ENCODE measurements at regions not wholly inside any gene's neighbourhood (a gene's known extent, or its start where the extent isn't known, plus 50 kb on each side); places are given as distances from the start of the nearest gene placed in this dataset.

GRCh38 chr4:52249581-52249980 lies 198.5 kb downstream of the SPATA18 start (continued):
- TF ChIP-seq ZNF396 (CRISPR knock-in tag; IDR thresholded peaks at IDR 0.05; ENCODE audit: borderline replicate concordance) (no peak), NFYB (CRISPR knock-in tag; conservative IDR thresholded peaks at IDR 0.05; ENCODE audit: low read depth) (no peak), TEAD4 (CRISPR knock-in tag; IDR thresholded peaks at IDR 0.05) (no peak), NR2C2 (CRISPR knock-in tag; IDR thresholded peaks at IDR 0.05) (no peak), IRF2 (CRISPR knock-in tag; IDR thresholded peaks at IDR 0.05; ENCODE audit: borderline replicate concordance, low read depth) (no peak)
- TF ChIP-seq, protein P1, sequence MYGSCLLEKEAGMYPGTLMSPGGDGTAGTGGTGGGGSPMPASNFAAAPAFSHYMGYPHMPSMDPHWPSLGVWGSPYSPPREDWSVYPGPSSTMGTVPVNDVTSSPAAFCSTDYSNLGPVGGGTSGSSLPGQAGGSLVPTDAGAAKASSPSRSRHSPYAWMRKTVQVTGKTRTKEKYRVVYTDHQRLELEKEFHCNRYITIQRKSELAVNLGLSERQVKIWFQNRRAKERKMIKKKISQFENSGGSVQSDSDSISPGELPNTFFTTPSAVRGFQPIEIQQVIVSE (CRISPR knock-in tag; IDR thresholded peaks at IDR 0.05; ENCODE audit: borderline replicate concordance), result no peak

DNA sequence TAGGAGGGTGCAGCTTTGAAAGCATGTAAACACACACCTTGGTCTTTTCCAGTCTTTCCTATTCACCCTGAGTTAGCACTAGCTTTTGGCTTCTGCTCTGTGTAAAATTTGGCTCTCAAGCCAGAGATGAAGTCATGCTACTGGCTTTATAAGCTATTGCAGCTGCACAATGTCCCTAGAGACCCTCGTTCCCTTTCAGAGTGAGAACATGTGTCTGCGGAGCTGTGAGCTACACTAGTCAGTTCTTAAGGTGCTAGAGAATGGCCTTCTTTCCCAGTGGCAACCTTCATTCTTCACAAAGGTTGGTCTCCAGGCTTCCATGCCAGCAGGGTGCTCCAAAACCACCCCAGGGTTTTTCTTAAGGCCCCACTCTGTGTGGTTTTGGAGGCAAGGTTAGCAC lies 199.1 kb downstream of the SPATA18 start:
- peaks cover 17% of the 10 kb centered on the region for H3K36me3 Mint-ChIP-seq
- CTCF ChIA-PET, result no interaction called here
- no peak for TF ChIP-seq MYBL2 (CRISPR knock-in tag; IDR thresholded peaks at IDR 0.05)
- TF ChIP-seq ESRRA (CRISPR knock-in tag; IDR thresholded peaks at IDR 0.05; ENCODE audit: borderline replicate concordance), result no peak
- no peak for TF ChIP-seq TCF7 (CRISPR knock-in tag; IDR thresholded peaks at IDR 0.05; ENCODE audit: low read depth)
- no peak for TF ChIP-seq ZNF512 (CRISPR knock-in tag; IDR thresholded peaks at IDR 0.05; ENCODE audit: borderline replicate concordance)
- TF ChIP-seq ZNF232 (CRISPR knock-in tag; IDR thresholded peaks at IDR 0.05), result no peak
- no peak for TF ChIP-seq CBFB (CRISPR knock-in tag; IDR thresholded peaks at IDR 0.05; ENCODE audit: low read depth)
- TF ChIP-seq E2F1 (CRISPR knock-in tag; IDR thresholded peaks at IDR 0.05), result no peak
- no peak for TF ChIP-seq FOXK1 (CRISPR knock-in tag; IDR thresholded peaks at IDR 0.05)
- TF ChIP-seq, protein P2, sequence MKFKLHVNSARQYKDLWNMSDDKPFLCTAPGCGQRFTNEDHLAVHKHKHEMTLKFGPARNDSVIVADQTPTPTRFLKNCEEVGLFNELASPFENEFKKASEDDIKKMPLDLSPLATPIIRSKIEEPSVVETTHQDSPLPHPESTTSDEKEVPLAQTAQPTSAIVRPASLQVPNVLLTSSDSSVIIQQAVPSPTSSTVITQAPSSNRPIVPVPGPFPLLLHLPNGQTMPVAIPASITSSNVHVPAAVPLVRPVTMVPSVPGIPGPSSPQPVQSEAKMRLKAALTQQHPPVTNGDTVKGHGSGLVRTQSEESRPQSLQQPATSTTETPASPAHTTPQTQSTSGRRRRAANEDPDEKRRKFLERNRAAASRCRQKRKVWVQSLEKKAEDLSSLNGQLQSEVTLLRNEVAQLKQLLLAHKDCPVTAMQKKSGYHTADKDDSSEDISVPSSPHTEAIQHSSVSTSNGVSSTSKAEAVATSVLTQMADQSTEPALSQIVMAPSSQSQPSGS (CRISPR knock-in tag; IDR thresholded peaks at IDR 0.05; ENCODE audit: borderline replicate concordance, low read depth), result no peak
- no peak for TF ChIP-seq SP1 (CRISPR knock-in tag; conservative IDR thresholded peaks at IDR 0.05)
- no peak for TF ChIP-seq JAZF1 (CRISPR knock-in tag; IDR thresholded peaks at IDR 0.05)
- TF ChIP-seq CREM (CRISPR knock-in tag; IDR thresholded peaks at IDR 0.05), result no peak
- peaks cover 2% of the 10 kb centered on the region; the same call in 1 of the 2 replicates for H3K27me3 Mint-ChIP-seq (ENCODE audit: low read depth)
- no peak overlapping the region for H3K4me3 Mint-ChIP-seq
- POLR2A ChIA-PET, result no interaction called here
- peaks cover 25% of the 10 kb centered on the region for H3K9me3 Mint-ChIP-seq
- DNase-seq (ENCODE audit: low spot score) (no peak), ATAC-seq (no peak)
- peaks cover 13% of the 10 kb centered on the region for H3K4me1 Mint-ChIP-seq
- no peak overlapping the region for H3K27ac Mint-ChIP-seq

DNA sequence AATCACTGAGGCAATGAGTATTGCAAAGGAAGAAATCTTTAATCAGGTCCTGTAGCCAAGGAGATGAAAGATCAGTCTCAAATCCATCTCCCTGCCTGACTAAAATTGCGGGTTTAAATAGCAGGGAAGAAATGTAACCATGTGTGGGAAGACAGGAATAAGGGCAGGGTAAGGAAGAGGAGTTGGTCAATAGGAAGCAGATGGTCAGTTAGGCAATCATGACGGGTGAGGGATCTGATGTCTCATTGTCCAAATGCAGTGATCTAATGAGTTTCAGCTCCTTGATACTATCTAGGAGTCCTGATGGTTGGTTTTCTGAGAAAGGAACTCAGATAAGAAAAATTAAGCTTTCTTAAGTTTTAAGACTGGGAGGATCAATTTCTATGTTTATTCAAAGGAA lies 200.8 kb downstream of the SPATA18 start:
- H3K27me3 Mint-ChIP-seq (ENCODE audit: low read depth), result peaks cover 2% of the 10 kb centered on the region; the same call in 1 of the 2 replicates
- ChIA-PET POLR2A (interaction anchor here (1.1 kb wide), 1 partner anchor 9 kb away, joined by 3 read pairs; no protein-coding TSS in a partner anchor), CTCF (no interaction called here)
- peaks cover 25% of the 10 kb centered on the region for H3K9me3 Mint-ChIP-seq
- H3K36me3 Mint-ChIP-seq, result peaks cover 17% of the 10 kb centered on the region
- H3K27ac Mint-ChIP-seq, result no peak overlapping the region
- H3K4me3 Mint-ChIP-seq, result no peak overlapping the region
- ATAC-seq (no peak), DNase-seq (ENCODE audit: low spot score) (no peak)
- peaks cover 3% of the 10 kb centered on the region for H3K4me1 Mint-ChIP-seq
- TF ChIP-seq ATF3 (CRISPR knock-in tag; conservative IDR thresholded peaks at IDR 0.05), result no peak
- TF ChIP-seq ETV6 (CRISPR knock-in tag; IDR thresholded peaks at IDR 0.05), result no peak
- TF ChIP-seq PRDM15 (CRISPR knock-in tag; IDR thresholded peaks at IDR 0.05), result no peak
- TF ChIP-seq MXD4 (CRISPR knock-in tag; IDR thresholded peaks at IDR 0.05; ENCODE audit: borderline replicate concordance), result no peak
- TF ChIP-seq, protein P3, sequence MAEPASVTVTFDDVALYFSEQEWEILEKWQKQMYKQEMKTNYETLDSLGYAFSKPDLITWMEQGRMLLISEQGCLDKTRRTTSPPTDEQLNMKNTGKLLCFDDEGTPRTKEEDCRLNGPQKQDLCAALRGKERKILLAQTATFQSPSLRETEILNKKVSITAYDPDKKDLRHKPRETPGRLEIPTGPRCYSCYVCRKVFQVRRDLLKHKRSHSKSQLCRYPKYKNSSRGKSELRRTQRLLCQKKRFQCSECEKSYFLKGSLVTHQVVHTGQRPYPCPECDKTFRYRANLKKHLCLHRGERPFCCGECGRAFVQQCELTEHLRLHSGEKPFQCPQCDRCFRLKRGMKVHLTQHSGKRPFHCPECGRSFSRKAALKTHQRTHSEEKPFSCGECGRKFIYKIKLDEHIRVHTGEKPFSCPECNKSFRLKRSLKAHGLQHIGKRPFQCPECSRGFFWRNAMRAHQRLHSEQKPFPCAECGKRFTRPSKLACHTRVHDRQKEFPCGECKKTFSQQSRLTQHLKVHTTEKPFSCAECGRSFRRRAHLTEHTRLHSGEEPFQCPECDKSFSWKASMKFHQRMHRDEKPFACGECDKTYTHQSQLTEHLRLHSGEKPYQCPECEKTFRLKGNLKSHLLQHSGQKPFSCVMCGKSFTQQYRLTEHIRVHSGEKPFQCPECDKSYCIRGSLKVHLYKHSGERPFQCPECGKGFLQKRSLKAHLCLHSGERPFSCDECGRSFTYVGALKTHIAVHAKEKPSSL (CRISPR knock-in tag; conservative IDR thresholded peaks at IDR 0.05), result no peak
- no peak for TF ChIP-seq SP1 (CRISPR knock-in tag; conservative IDR thresholded peaks at IDR 0.05)
- TF ChIP-seq ZNF317 (CRISPR knock-in tag; IDR thresholded peaks at IDR 0.05; ENCODE audit: borderline replicate concordance, low read depth), result no peak
